Right ventricle myocardium inferior (tissue), 1 donor: ENCODE measurements at regions not wholly inside any gene's neighbourhood (a gene's known extent, or its start where the extent isn't known, plus 50 kb on each side); places are given as distances from the start of the nearest gene placed in this dataset.

Source experiments
- ATAC-seq: fragments of 200-7000 bp; cut with Tn5 transposase; one replicate; pipeline ENCODE4 v1.9.1; 2020; ENCODE audit warnings: mild to moderate bottlenecking, moderate library complexity
- DNase-seq: peaks from one replicate; pipeline ENCODE4 v3.0.0; 2021; ENCODE audit errors: missing footprints
- intact Hi-C: fragments of 100-400 bp; cut with DNase I; formaldehyde crosslinking; loops from one replicate; pipeline ENCODE4 v1.11.0; 2022
- donor health status: DM: no; HTN: yes; CAD: no; lungs with severe emphysema.

DNA sequence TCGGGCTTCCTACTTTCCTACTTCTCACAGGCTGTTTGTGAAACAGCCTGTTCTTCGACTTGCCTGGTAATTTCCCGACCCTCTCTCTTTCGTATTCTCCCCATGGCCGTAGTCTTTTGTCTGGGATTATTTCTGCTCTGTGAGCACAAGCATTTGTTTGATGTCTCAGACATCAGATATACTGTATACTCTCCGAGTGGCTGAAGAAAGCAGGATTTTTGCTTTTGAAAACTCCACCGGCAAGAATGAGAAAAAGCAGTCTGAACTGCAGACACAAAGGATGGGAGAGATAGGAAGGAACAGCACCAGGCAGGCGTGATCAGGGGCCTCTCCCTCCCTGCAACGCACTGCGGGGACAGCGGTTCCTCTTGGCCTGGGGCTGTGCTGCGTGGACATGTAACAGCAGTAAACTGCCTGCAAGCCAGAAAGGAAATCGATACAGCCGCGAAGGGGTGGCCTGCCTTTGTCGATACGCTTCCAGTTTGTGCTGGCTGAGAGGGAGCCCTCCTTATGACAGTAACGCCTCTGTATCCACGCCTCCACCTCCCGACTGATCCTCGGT is 313.9 kb upstream of the TLE4 start:
- ATAC-seq, result no peak
- no peak for DNase-seq
- intact Hi-C loops, result no loop called here

DNA sequence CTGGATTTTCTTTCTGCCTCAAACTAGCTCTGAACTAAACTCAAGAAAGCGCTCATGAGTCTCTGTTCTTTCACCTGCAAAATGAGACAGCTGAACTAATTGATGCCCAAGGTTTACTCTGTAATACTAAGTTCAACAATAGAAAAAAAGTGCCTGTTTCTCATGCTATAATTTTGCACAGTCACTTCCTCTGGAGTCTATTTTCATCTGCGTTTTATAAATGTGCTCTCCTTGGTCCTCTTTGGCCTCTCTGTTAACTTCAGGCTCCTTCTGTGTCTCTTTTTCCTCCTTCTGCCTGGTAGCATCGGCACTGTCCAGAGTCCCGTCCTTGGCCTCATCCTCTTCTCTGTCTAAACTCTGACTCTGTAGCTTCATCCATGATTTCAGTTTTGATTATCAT is 311.9 kb upstream of the TLE4 start:
- DNase-seq (no peak), ATAC-seq (no peak)
- intact Hi-C loops, result no loop called here

- DNase-seq, result no peak
- no peak for ATAC-seq
Measured at GRCh38 chr9:79263628-79264027, 308.1 kb upstream of the TLE4 start.

DNA sequence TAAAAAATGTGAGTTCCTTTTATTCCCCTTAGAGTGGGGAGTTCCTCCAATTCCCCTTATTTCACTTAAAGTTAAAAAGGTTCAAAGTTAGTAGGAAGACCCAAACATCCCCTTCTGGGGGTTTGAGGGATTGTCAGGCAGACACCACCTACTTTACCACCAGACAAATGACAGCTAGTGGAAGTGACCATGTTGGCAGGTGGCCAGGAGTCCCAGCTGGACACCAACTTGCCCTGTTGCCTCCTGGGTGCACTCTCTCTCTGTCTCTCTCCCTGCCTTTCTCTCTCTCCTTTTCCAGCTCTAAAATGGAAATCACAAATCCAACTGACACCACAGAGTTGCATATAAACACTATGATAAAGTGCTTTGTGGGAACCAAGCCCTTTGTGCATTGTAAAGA is 307.7 kb upstream of the TLE4 start:
- no peak for ATAC-seq
- intact Hi-C loops, result no loop called here
- no peak for DNase-seq

More at GRCh38 chr9:79263628-79264027, 308.1 kb upstream of the TLE4 start:
- intact Hi-C loops, result no loop called here

DNA sequence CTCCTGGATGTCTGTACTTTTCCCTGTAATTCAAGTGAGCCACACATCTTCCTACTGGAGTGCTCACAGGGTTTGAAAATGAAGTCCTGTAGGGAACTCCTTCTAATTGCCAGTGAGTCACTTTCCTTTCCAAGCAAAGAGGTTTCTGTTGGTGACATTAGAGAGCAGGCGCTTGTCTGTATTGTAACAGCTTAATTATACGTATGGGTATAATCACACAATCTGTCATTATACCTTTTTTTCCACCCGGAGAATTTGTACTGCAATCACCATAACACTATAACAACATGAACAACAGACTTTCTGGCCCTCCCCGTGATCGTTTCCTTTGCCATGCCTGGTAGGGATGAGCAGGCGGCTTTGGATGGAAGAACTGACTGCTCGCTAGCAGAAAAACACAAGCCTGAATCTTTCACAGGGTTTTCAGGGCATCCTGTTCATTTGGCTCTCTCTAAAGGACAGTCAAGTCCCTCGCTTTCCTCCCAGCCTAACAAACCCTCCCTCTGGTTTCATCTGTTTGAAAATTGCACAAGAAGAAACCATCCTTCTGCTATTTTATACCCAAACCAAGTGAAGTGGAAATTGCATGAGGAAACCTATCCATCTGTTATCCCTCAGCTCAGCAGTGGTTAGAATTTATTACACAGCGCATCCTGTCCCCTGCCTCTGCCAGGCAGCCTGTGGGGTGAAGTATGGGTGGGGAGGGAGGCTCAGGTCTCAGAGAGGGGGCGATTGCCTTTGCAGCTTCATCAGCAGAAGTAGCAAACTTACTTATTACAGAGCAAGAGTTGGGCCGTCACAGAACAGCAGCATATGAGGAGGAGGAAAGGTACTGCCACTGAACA is 307.0 kb upstream of the TLE4 start:
- DNase-seq (no peak), ATAC-seq (no peak)
- intact Hi-C loops, result no loop called here

- ATAC-seq (no peak), DNase-seq (no peak)
- intact Hi-C loops, result no loop called here
Measured at GRCh38 chr9:79266986-79267385, 304.8 kb upstream of the TLE4 start.

GRCh38 chr9:79268806-79269205 is 303.0 kb upstream of the TLE4 start:
- intact Hi-C loops, result no loop called here
- ATAC-seq, result no peak
- no peak for DNase-seq

- no peak for ATAC-seq
- intact Hi-C loops, result no loop called here
- no peak for DNase-seq
Measured at GRCh38 chr9:79273311-79273710, 298.5 kb upstream of the TLE4 start.

DNA sequence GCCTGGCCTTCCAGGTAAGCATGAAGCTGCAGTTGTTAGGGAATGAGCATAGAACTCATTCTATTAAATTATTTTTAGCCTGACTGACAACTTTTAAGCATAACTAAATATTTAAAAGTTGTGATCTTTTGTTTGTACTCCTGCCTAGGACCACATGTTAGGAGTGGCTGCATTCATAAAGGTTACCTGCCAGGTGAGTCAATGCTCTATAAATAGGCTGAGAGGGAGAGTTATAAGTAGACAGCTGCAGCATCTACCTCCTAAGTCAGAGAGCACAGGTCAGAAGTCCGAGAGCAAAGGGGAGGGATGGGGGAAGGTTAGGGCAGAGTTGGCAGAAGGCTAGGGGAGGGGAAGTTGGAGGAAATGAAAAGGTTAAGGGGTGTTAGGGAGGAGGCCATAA is 292.4 kb upstream of the TLE4 start:
- DNase-seq (no peak), ATAC-seq (no peak)
- intact Hi-C loops, result no loop called here

- DNase-seq (no peak), ATAC-seq (no peak)
- intact Hi-C loops, result no loop called here
Measured at GRCh38 chr9:79280691-79281090, 291.1 kb upstream of the TLE4 start.

DNA sequence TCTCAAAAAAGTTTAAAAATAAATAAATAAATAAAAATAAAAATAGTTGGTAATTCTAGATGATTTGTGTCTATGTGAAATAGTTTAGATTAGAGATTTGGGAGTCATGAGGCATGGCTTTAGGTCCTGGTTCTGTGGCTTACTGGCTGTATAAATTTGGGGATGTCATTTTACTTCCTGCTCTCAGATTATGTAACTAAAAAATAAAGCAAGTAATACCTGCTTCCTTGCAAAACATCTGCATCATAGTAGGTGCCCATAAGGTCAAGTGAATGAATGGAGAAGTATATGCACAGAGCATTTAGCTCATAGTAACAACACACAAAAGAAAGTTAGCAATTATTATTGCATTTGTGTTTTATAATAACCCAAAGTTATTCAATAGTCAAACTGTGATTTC is 287.7 kb upstream of the TLE4 start:
- intact Hi-C loops, result no loop called here
- ATAC-seq (no peak), DNase-seq (no peak)

DNA sequence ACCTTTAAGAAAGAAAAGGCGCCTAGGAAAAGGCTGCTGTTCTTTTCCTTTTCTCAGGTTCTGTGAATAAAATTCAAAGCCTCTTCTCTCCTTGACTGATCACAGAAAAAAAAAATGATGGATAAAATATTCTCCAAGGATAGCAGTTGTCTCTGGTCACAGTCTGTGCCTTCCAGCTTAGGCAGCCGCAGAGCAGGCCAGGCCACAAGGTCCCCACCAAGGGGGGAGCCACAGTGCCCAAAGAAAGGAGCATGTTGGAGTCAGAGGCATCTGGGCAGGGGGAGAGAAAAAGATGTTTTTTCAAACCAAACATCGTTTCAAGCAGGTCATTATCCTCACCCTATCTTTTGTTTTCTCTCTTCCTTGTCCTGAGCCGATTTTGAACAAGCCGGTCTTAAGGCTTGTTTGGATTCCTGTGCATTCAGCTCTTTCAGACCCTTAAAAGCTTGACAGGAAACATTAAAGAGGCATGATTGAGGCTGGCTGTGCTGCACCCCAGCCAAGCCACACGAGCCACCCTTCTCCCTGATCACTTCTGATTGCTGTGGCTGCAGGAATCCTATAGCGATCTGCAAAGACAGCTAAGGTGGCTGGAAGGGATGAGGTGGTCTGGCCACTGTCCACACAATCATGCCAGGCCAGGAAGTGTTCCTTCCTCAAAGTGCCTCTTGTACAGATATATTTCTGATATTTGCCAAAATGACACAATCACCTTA is 284.6 kb upstream of the TLE4 start:
- ATAC-seq (no peak), DNase-seq (no peak)
- intact Hi-C loops, result no loop called here

- DNase-seq (no peak), ATAC-seq (no peak)
- intact Hi-C loops, result no loop called here
Measured at GRCh38 chr9:79287708-79288290, 284.0 kb upstream of the TLE4 start.

DNA sequence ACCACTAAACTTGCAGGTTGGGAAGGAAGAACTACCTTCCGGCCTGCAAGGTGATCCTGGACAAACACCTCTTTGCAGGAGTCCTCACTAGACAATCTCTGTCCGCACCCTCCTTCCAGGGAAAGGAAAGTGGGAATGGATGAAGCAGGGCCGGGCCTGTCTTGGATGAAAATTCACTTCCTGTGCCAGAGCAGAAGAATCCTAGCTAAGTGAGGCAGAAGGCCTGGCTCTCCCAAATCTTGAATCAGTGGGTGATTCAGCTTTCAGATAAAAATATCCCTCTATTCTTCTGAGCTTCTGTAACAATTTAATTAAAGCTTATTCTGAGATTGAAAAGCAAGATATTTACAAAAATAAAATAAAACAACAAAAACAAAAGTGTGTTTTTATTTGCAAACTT is 281.9 kb upstream of the TLE4 start:
- ATAC-seq, result no peak
- intact Hi-C loops, result no loop called here
- no peak for DNase-seq

- intact Hi-C loops, result no loop called here
- ATAC-seq (no peak), DNase-seq (no peak)
Measured at GRCh38 chr9:79292731-79293280, 279.0 kb upstream of the TLE4 start.

GRCh38 chr9:79300068-79300467 is 271.7 kb upstream of the TLE4 start:
- ATAC-seq, result no peak
- intact Hi-C loops, result no loop called here

GRCh38 chr9:79301085-79301484 is 270.7 kb upstream of the TLE4 start:
- DNase-seq, result no peak
- no peak for ATAC-seq
- intact Hi-C loops, result no loop called here

More at GRCh38 chr9:79300068-79300467, 271.7 kb upstream of the TLE4 start:
- DNase-seq, result no peak

- DNase-seq, result no peak
- no peak for ATAC-seq
- intact Hi-C loops, result no loop called here
Measured at GRCh38 chr9:79301551-79302391, 270.0 kb upstream of the TLE4 start.

GRCh38 chr9:79302569-79302968 is 269.2 kb upstream of the TLE4 start:
- intact Hi-C loops, result no loop called here
- DNase-seq (no peak), ATAC-seq (no peak)
